Activated CD4-positive, alpha-beta memory T cell treated with anti-CD3 and anti-CD28 coated beads for 36 hours (primary cell): ENCODE measurements at regions not wholly inside any gene's neighbourhood (a gene's known extent, or its start where the extent isn't known, plus 50 kb on each side); places are given as distances from the start of the nearest gene placed in this dataset.

Experiments
- CTCF ChIA-PET: fragments of 350-600 bp; sonication (Branson Sonifier 250); formaldehyde crosslinking; loops from one replicate; lab custom pipeline; 2021; ENCODE audit warnings: antibody characterized with exemption, inconsistent platforms; lab: Charles Lee
- POLR2A ChIA-PET: fragments of 350-600 bp; sonication (Branson Sonifier 250); formaldehyde crosslinking; loops from one replicate; lab custom pipeline; 2021; ENCODE audit warnings: antibody characterized with exemption; lab: Charles Lee
- DNase-seq: peaks from one replicate; pipeline ENCODE4 v3.0.0-alpha.2; 2020
- H3K27ac Mint-ChIP-seq: one replicate; pipeline ENCODE4 v1.8.0; 2021; ENCODE audit warnings: mixed read lengths
- H3K27me3 Mint-ChIP-seq: one replicate; pipeline ENCODE4 v1.8.0; 2021; ENCODE audit warnings: mixed read lengths
- H3K36me3 Mint-ChIP-seq: one replicate; pipeline ENCODE4 v1.8.0; 2021; ENCODE audit warnings: mixed read lengths
- H3K4me1 Mint-ChIP-seq: one replicate; pipeline ENCODE4 v1.8.0; 2021; ENCODE audit warnings: low read depth, mixed read lengths
- H3K4me3 Mint-ChIP-seq: one replicate; pipeline ENCODE4 v1.8.0; 2021; ENCODE audit warnings: mild to moderate bottlenecking, mixed read lengths
- H3K9me3 Mint-ChIP-seq: one replicate; pipeline ENCODE4 v1.8.0; 2021; ENCODE audit warnings: mixed read lengths
- intact Hi-C: fragments of 100-400 bp; cut with micrococcal nuclease; formaldehyde crosslinking; loops from one replicate; pipeline ENCODE4 v1.15.1; 2023

DNA sequence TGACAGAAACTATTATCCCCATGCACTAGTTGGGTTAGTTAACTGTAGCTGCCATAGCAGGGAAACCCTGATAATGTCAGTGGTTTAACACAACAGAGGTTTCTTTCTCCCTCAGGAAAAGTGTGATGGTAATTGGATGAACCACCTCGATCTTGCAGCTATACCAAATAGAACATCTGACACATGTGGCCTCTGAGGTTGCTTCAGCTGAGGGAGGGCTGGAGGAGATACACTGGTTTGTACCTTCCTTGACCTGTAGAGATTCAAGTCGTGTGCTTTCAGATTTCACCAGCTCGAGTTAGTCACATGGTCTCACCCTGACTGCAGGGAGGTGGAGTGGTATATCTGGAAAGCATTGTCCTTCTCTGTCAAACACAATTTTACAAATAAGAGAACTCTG, 147.2 kb upstream of the SFRP2 start:
- CTCF ChIA-PET: no interaction called here

DNA sequence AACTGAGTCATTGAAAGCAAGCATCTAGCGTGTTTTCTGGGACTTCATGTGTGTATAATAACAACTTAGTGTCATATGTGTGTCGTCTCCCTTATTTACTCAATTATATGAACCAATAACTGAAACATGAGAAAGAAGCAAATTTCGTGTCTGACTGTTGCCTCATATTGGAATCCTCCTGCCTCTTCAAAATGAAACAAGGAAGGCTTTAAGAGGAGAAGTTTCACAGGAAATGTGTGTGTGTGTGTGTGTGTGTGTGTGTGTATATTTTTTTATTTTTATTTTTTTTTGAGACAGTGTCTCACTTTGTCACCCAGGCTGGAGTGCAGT, 145.8 kb upstream of the SFRP2 start:
- H3K4me1 Mint-ChIP-seq: peaks cover 4% of the 10 kb centered on the region
- H3K4me3 Mint-ChIP-seq: no peak overlapping the region
- H3K27me3 Mint-ChIP-seq: peaks cover 19% of the 10 kb centered on the region
- H3K27ac Mint-ChIP-seq: no peak overlapping the region
- H3K36me3 Mint-ChIP-seq: no peaks in the 10 kb centered on the region
- H3K9me3 Mint-ChIP-seq: no peaks in the 10 kb centered on the region
- DNase-seq: no peak
- POLR2A ChIA-PET: no interaction called here
- intact Hi-C loops: loop anchor here (5.0 kb wide), 1 partner anchor 1062 kb away; no protein-coding TSS in a partner anchor
- CTCF ChIA-PET: no interaction called here

More for the DNA sequence above, 147.2 kb upstream of the SFRP2 start:
- Mint-ChIP-seq H3K4me3 (no peak overlapping the region), H3K27me3 (peaks cover 23% of the 10 kb centered on the region), H3K27ac (no peak overlapping the region), H3K4me1 (peaks cover 4% of the 10 kb centered on the region), H3K9me3 (no peaks in the 10 kb centered on the region), H3K36me3 (no peaks in the 10 kb centered on the region)
- no peak for DNase-seq
- POLR2A ChIA-PET: no interaction called here
- intact Hi-C loops: no loop called here

DNA sequence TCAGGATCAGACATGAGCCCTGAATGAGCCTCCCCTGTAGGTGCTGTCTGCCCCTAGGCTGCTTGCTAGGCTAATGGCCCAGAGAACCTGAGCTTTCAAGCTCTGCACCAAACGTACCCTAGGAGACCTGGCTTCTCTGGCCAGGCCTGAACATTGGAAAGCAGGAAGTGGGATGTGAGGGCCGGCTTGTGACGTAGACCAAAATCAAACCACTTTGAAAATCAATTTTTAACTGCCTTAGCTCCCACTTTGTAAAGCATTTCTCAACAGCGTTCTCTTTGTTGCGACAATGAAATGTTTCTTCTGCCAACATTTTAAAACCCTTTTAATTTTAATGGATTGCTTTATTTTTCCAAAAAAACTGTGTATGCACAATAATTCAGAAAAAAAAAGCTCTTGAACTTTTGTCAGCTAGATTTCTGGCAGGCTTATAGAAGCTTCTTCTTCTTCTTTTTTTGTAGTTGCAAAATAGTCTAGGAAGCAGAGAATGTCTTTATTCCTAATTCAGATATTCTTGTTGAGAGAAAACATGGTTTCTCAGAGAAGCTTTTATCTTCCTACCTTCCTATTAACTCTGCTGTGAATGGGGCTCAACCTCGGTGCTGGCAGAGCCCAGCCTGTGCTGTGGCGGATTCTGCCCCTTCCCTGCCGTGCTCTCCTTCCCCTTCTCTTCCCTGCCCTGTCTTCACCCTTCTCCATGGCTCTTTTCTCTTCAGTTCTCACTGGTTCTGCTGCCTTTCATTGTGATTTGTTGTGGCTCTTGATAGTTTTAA, 145.2 kb upstream of the SFRP2 start:
- Mint-ChIP-seq H3K9me3 (no peaks in the 10 kb centered on the region), H3K27me3 (peaks cover 19% of the 10 kb centered on the region), H3K4me3 (no peak overlapping the region), H3K36me3 (no peaks in the 10 kb centered on the region), H3K4me1 (peaks cover 4% of the 10 kb centered on the region), H3K27ac (no peak overlapping the region)
- no peak for DNase-seq
- intact Hi-C loops: loop anchor here (5.0 kb wide), 1 partner anchor 1062 kb away; no protein-coding TSS in a partner anchor
- CTCF ChIA-PET: interaction anchor here (1.3 kb wide), 1 partner anchor 16 kb away, joined by 3 read pairs; no protein-coding TSS in a partner anchor
- POLR2A ChIA-PET: no interaction called here

DNA sequence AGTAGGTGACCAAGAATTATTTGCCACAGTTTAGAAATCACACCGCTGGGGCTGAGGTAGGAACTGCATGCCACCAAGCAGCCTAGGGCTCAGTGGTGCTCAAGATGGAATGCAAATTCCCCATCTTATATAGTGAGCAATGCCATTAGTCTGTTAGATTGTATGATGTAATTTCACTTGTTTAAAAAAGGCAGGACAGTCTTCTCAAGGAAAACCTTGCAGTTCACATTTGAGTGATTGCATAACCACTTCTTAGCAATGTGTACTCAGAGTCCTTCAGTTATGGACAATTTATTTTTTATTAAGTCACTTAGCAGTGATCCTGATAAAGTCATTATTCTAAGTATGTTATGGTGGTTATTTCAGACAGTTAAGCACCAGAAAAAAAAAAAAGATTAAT, 142.9 kb upstream of the SFRP2 start:
- Mint-ChIP-seq H3K27ac (no peak overlapping the region), H3K36me3 (no peaks in the 10 kb centered on the region), H3K4me1 (no peaks in the 10 kb centered on the region), H3K27me3 (peaks cover 21% of the 10 kb centered on the region), H3K9me3 (no peaks in the 10 kb centered on the region), H3K4me3 (no peak overlapping the region)
- POLR2A ChIA-PET: no interaction called here
- no peak for DNase-seq
- CTCF ChIA-PET: no interaction called here
- intact Hi-C loops: loop anchor here (5.0 kb wide), 1 partner anchor 1060 kb away; no protein-coding TSS in a partner anchor

- Mint-ChIP-seq H3K4me3 (no peak overlapping the region), H3K9me3 (no peaks in the 10 kb centered on the region), H3K27me3 (peaks cover 17% of the 10 kb centered on the region), H3K27ac (no peak overlapping the region), H3K36me3 (no peaks in the 10 kb centered on the region), H3K4me1 (no peaks in the 10 kb centered on the region)
- POLR2A ChIA-PET: interaction anchor here (0.6 kb wide), 1 partner anchor 837 kb away, joined by 3 read pairs; no protein-coding TSS in a partner anchor
- CTCF ChIA-PET: interaction anchor here (0.7 kb wide), 1 partner anchor 144 kb away, joined by 3 read pairs; no protein-coding TSS in a partner anchor
- DNase-seq: no peak
- intact Hi-C loops: loop anchor here (5.0 kb wide), 1 partner anchor 1057 kb away; no protein-coding TSS in a partner anchor
Observed at GRCh38 chr4:153929675-153930074, 140.8 kb upstream of the SFRP2 start.

DNA sequence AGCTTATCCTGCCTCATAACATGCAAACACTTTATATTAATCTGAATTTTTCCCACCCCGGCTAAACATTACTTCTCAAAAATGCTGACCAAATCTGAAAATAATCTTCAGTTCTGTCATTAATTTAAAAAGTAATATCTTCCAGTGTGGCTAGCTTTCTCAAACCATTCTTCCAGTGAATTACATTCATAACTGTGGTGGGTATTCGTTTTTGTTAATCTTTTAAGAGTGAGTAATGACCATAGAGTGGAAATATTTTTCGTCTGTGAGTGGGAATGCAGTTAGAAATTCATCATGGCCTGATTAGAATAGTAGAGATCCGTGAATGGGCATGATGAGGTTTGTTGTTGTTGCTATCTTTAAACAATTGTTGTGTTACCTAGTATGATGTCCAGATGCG, 138.6 kb upstream of the SFRP2 start:
- CTCF ChIA-PET: no interaction called here
- Mint-ChIP-seq H3K4me3 (no peak overlapping the region), H3K27ac (no peak overlapping the region), H3K4me1 (no peaks in the 10 kb centered on the region), H3K27me3 (peaks cover 7% of the 10 kb centered on the region), H3K9me3 (no peaks in the 10 kb centered on the region), H3K36me3 (no peaks in the 10 kb centered on the region)
- DNase-seq: no peak
- intact Hi-C loops: no loop called here
- POLR2A ChIA-PET: no interaction called here

- Mint-ChIP-seq H3K27me3 (no peaks in the 10 kb centered on the region), H3K4me1 (no peaks in the 10 kb centered on the region), H3K36me3 (no peaks in the 10 kb centered on the region), H3K4me3 (no peak overlapping the region), H3K9me3 (no peaks in the 10 kb centered on the region), H3K27ac (no peak overlapping the region)
- DNase-seq: no peak
- ChIA-PET CTCF (no interaction called here), POLR2A (no interaction called here)
- intact Hi-C loops: no loop called here
Observed at GRCh38 chr4:153922148-153922547, 133.3 kb upstream of the SFRP2 start.

DNA sequence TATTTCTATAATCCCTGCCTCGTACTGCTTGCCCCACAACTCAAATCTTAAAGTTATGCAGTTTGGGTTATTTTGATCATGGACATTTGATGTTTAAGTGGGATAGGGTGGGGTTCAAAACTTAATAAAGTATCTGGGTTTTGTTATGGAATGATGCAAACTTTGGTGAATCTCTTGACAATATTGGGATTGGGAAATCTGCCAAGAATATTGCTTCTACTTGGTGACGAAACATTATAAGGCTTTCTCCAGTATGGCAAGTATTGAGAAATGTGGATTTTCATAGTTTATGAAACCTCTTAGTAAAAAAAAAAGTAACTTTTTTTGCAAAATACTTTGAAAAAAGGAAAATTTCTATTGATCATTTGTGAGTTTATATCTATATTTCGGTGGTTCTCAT, 130.8 kb upstream of the SFRP2 start:
- intact Hi-C loops: loop anchor here (10.0 kb wide), 2 partner anchors 155 to 415 kb away; no protein-coding TSS in a partner anchor
- H3K9me3 Mint-ChIP-seq: no peaks in the 10 kb centered on the region
- H3K4me3 Mint-ChIP-seq: no peak overlapping the region
- no peaks in the 10 kb centered on the region for H3K27me3 Mint-ChIP-seq
- H3K27ac Mint-ChIP-seq: no peak overlapping the region
- peaks cover 7% of the 10 kb centered on the region for H3K4me1 Mint-ChIP-seq
- no peak for DNase-seq
- POLR2A ChIA-PET: no interaction called here
- H3K36me3 Mint-ChIP-seq: no peaks in the 10 kb centered on the region
- CTCF ChIA-PET: no interaction called here

DNA sequence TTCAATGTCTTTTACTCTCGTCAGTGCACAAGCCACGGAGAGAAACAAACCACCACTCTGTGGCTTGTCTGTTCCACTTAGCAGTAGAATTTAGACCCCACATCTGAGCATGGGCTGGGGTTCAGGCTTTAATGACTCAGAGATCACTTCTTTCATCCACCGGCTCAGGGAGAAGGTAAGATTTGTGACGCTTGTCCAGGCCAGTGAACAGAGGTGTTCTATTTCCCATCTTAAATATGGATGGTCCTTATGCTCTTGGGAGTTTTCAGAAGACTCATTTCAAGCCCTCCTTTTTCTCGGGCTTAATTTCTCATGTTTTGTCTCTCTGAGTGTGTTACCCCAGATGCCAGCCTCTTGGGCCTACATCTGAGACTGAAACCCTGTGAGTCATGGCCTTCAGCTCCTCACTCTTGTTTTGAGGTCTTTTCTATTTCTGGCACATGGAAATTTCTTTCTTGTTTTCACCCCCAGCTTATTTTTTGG, 127.4 kb upstream of the SFRP2 start:
- ChIA-PET CTCF (no interaction called here), POLR2A (interaction anchor here (1.4 kb wide), 1 partner anchor 27 kb away, joined by 4 read pairs; no protein-coding TSS in a partner anchor)
- DNase-seq: peak; percentile 57
- Mint-ChIP-seq H3K4me3 (no peak overlapping the region), H3K27ac (no peak overlapping the region), H3K27me3 (peaks cover 15% of the 10 kb centered on the region), H3K4me1 (peaks cover 7% of the 10 kb centered on the region), H3K36me3 (no peaks in the 10 kb centered on the region), H3K9me3 (no peaks in the 10 kb centered on the region)
- intact Hi-C loops: loop anchor here (1.0 to 10.0 kb wide), 6 partner anchors 27 to 418 kb away; no protein-coding TSS in a partner anchor

DNA sequence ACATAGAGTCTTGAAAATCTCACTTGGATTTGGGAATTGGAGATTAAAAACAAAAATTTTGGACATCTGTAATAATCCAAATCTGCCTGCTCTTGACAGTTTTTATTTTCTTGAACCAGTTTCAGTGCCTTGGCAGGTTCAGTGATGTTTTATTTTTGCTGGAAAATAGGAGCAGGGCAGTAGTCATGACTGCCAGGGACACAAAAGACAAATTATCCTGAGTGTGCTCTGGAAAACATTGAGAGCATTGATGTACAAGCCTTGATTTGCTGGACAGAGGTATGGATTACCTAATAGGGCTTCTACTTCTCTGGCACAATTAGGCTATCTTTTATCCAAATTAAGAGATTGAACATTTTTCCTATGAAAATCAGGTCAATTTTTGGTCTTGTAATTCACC, 123.4 kb upstream of the SFRP2 start:
- POLR2A ChIA-PET: no interaction called here
- H3K36me3 Mint-ChIP-seq: no peaks in the 10 kb centered on the region
- H3K9me3 Mint-ChIP-seq: no peaks in the 10 kb centered on the region
- CTCF ChIA-PET: no interaction called here
- H3K27ac Mint-ChIP-seq: no peak overlapping the region
- H3K4me3 Mint-ChIP-seq: no peak overlapping the region
- no peak for DNase-seq
- peaks cover 21% of the 10 kb centered on the region for H3K27me3 Mint-ChIP-seq
- H3K4me1 Mint-ChIP-seq: peaks cover 7% of the 10 kb centered on the region
- intact Hi-C loops: loop anchor here (10.0 kb wide), 2 partner anchors 162 to 422 kb away; no protein-coding TSS in a partner anchor

- no peak overlapping the region for H3K4me3 Mint-ChIP-seq
- POLR2A ChIA-PET: no interaction called here
Observed at GRCh38 chr4:153909672-153910071, 120.8 kb upstream of the SFRP2 start.

DNA sequence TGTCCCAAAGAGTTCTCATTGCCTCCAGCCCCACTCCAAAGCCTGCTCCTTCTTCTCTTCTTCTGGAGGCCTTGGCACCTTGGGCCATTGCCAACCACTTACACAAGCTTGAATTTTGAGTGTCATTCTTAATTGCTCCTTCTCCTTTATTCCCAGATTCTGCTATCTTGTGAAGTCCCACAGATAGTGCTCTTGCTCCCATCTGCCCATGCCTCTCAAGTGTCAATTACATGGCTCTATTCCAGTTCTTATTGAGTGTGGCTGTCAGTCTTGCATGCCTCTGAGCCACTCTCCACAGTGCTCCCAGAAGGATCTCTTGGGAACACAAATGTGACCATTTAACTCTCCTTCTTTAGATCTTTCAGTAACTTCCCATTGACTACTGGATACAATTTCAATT, 117.3 kb upstream of the SFRP2 start:
- Mint-ChIP-seq H3K9me3 (no peaks in the 10 kb centered on the region), H3K27me3 (peaks cover 5% of the 10 kb centered on the region), H3K4me1 (no peaks in the 10 kb centered on the region), H3K36me3 (no peaks in the 10 kb centered on the region), H3K27ac (no peak overlapping the region), H3K4me3 (no peak overlapping the region)
- ChIA-PET POLR2A (no interaction called here), CTCF (no interaction called here)
- no peak for DNase-seq
- intact Hi-C loops: no loop called here

More at GRCh38 chr4:153909672-153910071, 120.8 kb upstream of the SFRP2 start:
- no peaks in the 10 kb centered on the region for H3K4me1 Mint-ChIP-seq
- no peaks in the 10 kb centered on the region for H3K36me3 Mint-ChIP-seq
- DNase-seq: no peak
- H3K27me3 Mint-ChIP-seq: peaks cover 21% of the 10 kb centered on the region
- CTCF ChIA-PET: interaction anchor here (1.2 kb wide), 1 partner anchor 9 kb away, joined by 4 read pairs; no protein-coding TSS in a partner anchor
- intact Hi-C loops: loop anchor here (10.0 kb wide), 2 partner anchors 165 to 425 kb away; no protein-coding TSS in a partner anchor
- no peaks in the 10 kb centered on the region for H3K9me3 Mint-ChIP-seq
- no peak overlapping the region for H3K27ac Mint-ChIP-seq
